Eye (tissue), 1 donor: ENCODE measurements at regions not wholly inside any gene's neighbourhood (a gene's known extent, or its start where the extent isn't known, plus 50 kb on each side); places are given as distances from the start of the nearest gene placed in this dataset.
A peak's percentile ranks its signal among the peaks of the same experiment; 100 is the strongest.

ENCODE experiments used
- DNase-seq: peaks from one replicate; pipeline ENCODE4 v3.0.0-alpha.2; 2015

DNA sequence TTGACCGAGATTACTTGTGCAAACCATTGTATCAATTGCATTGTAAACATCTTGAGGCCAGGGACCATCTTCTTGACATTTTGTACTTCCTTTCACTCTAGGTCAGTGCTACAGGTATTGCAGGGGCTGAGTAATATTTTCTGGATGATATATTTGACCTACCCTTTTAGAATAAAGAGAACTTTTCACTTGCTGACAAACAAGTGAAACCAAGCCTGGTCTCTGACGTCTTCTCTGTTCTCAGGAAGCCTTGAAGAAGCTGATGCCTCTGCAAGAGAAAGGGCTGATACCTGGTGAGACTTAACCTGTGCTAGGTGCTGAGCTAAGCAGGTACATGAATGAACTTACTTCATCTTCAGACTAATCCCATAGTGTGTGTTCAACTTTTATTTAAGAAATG lies 60.5 kb upstream of the GGTLC1 start:
- DNase-seq, result no peak

DNA sequence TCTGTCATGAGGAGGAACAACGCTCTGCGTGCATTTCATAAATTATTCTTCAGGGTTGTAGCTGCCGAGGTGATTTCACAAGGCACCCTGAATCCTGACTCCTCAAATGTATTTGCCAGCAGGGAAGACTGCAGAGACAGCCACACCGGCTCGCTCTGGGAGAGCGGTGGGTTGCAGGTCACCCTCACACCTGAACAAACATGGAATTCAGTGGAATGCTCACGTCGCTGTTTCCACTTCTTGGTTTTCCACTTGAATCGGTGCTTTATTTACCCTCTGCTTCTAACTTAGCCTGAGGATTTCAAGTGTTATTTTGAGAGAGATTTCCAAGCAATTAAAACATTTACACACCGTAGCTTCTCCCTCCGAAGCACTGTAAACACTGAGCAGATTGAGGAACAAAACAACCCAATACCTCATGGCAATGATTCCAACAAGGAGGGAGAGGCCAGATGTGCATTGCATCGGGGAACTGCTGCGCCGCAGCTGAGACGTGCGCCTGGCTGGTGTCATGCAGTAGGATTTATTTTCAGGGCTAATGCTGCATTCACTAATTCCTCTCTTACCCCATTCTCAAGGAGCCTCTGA lies 59.5 kb upstream of the GGTLC1 start:
- peak; percentile 28 for DNase-seq

DNA sequence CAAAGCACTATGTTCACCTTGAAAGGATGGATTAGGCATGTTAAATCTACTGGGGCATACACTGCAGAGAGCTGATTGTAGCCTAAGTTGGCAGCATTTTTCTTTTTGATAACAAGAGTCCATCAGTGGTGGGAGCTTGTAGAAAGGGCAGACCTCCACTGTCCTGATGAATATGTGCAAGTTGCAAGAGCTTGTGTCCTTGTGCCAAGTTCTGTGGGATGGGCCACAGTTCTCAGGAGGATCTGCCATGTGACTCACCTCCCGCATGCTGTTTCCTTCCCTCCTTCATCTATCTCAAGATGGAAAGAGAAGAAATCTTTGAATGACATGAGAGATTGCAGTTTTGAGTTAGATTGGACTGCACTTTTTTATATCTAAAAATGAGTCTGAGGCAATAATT lies 58.3 kb upstream of the GGTLC1 start:
- no peak for DNase-seq

DNA sequence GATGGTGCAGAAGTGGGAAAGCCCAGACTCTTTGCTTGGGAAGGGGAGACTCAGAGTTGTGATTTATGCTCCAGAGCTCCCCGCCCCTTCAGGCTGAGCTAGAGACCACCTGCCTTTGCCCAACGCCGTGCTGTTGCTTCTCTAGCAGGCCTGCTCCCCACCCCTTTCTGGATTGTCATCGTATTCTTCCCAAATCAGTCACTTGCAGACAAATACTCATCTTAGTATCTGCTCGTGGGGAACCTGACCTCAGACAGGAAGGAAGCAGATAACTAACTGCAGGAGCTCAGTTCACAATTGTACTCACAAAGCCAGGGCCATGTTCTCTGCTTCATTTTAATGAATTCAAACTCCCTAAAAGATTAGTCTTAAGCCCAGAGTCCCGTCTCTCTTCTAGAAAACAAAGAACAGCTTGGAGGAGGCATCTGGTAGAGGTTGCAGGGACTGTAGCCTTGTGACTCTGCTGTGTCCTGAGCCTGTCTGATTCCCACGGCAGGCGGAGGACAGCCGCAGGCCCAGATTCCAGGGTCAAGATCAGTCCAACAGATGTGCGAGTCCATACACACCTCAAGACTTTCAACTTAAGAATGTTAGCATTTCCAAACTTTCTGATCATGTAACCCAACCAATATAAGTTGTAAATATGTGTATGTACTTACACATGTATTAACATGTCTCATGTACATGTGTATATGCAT lies 57.2 kb upstream of the GGTLC1 start:
- no peak for DNase-seq

DNA sequence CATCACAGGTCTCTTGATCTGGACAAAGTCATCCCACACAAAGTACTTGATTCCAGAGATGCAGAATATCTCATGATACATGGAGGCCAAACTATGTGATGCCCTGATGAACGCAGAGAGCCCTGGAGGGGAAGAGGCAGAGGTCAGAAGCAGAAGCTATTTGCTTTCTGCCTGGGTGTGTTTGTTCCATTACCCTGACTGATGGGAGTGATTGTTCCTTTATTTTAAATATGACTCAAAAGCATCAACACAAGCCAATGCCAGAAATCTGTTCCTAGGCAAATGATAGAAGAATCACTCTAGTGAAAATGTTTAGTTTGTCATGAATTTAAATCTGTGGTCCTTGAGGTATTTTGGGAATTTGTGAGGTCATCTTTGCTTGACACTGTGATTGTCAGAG lies 54.7 kb upstream of the GGTLC1 start:
- DNase-seq, result no peak

DNA sequence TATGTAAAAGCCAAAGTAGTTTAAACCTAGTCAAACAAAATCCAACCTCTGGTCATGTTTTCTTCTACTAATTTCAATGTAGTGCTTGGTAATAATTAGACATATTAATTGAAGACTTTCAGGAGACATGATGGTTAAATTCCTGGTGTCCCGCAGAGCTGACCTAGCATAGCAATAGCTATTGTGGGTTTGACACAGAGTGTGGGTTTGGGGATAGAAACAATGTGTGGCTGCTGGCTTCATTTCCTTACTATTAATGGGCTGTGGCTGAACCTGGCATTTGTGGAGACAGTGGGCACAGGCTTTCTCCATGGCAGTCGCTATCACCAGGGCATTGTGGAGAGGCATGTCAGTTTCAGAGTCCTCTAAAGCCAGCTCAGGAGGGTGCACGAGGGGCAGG lies 54.1 kb upstream of the GGTLC1 start:
- no peak for DNase-seq

DNA sequence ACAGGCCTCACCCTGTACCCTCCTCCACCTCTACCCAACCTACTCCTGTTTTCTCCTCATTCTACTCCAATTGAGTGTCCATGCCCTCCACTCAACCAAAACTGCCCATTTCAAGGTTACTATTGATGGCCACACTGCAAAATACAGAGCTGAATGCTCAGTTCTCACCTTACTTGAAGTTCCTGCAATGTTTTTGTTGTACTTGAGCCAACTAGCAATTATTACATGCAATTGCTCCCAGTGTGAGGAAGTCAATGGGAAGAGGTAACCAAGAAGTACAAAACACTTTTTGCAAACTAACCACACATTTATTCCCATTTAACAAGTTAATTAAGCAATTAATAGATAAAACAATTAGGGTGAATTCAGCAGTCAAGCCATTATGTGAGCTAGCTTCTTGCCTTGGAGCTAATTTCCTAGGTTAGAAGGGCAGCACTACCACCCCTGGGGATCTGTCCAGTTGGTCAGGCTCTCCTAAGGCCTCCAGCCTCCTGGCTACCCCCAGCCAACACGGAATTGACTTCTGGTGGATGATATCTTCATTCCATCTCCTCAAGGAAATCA lies 52.4 kb upstream of the GGTLC1 start:
- DNase-seq, result no peak

DNA sequence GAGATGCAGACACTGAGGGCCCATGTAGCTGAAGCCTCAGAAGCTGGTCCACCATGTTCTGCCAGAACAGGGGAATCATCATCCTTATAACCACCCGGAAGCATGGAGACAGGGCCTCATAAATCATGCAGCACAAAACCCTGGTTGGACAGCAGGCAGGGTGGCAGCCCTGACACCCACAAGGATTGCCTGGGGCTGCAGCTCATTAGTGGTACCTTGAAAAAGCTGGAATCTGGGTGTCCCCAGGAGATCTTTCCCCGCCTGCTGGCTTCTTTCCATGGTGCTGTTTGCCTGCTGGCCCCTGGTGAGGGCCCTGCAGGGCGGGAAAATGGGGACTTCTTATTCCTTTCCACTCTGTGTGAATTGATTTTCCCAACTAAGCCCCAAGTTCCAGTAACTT lies 50.6 kb upstream of the GGTLC1 start:
- DNase-seq, result no peak
